Upper lobe of left lung (tissue), 6 donors: ENCODE measurements at regions not wholly inside any gene's neighbourhood (a gene's known extent, or its start where the extent isn't known, plus 50 kb on each side); places are given as distances from the start of the nearest gene placed in this dataset.

Experiments
- ATAC-seq, 2 donors: fragments of 200-7000 bp; cut with Tn5 transposase; one replicate each; pipeline ENCODE4 v1.9.1; 2022; ENCODE audit warnings: mild to moderate bottlenecking in 2 of 2, moderate library complexity in 2 of 2; ENCODE audit not compliant: low FRiP score in 2 of 2
- DNase-seq, 2 donors: peaks; one replicate each; pipeline ENCODE4 v3.0.0-alpha.2; 2019 to 2020
- H3K27ac ChIP-seq, 4 donors: fragments of 200-600 bp; sonication (generic); one replicate each; pipeline ENCODE4 v1.5.1; 2016 to 2019
- H3K27me3 ChIP-seq, 4 donors: fragments of 200-600 bp; sonication (generic); one replicate each; pipeline ENCODE4 v1.5.1; 2017 to 2019
- H3K36me3 ChIP-seq, 4 donors: fragments of 200-600 bp; sonication (generic); one replicate each; pipeline ENCODE4 v1.5.1; 2016 to 2019
- H3K4me1 ChIP-seq, 4 donors: fragments of 200-600 bp; sonication (generic); one replicate each; pipeline ENCODE4 v1.5.1; 2018 to 2019
- H3K4me3 ChIP-seq, 4 donors: fragments of 200-600 bp; sonication (generic); one replicate each; pipeline ENCODE4 v1.5.1; 2017 to 2019; ENCODE audit warnings: mild to moderate bottlenecking in 2 of 4, moderate library complexity in 1 of 4
- H3K9me3 ChIP-seq, 4 donors: fragments of 200-600 bp; sonication (generic); one replicate each; pipeline ENCODE4 v1.5.1; 2018 to 2019
- CTCF ChIP-seq, 6 experiments: fragments of 450-650 bp in 4 of 6; fragments of 200-600 bp in 2 of 6; sonication (generic) in 2 of 6; IDR thresholded peaks; one replicate each; pipeline ENCODE4 v1.5.1; 2016 to 2019; ENCODE audit warnings: antibody characterized with exemption in 6 of 6
- EP300 ChIP-seq, 4 donors: sonication (generic); formaldehyde crosslinking; IDR thresholded peaks; one replicate each; pipeline ENCODE4 v1.5.1; 2017; ENCODE audit warnings: antibody characterized with exemption in 4 of 4, control low read depth in 2 of 4
- POLR2A ChIP-seq, 4 donors: fragments of 450-650 bp; IDR thresholded peaks; one replicate each; pipeline ENCODE4 v1.5.1; 2016 to 2017; ENCODE audit warnings: antibody characterized with exemption in 4 of 4, mild to moderate bottlenecking in 2 of 4
- POLR2AphosphoS5 ChIP-seq, 2 donors: sonication (generic); formaldehyde crosslinking; IDR thresholded peaks; one replicate each; pipeline ENCODE4 v1.5.1; 2017; ENCODE audit warnings: antibody characterized with exemption in 2 of 2
- WGBS, 2 donors: methylation state at CpG; one replicate each; pipeline ENCODE4 v1.1.5; 2017 to 2018; 5-methylcytosine and 5-hydroxymethylcytosine counted together
- donor health status: DM: no; HTN: no; CAD: no; lungs with moderate emphysema.
- donor health status: DM: no; HTN: yes; CAD: no; lungs with severe emphysema.

GRCh38 chr2:40914666-40915065, 462.8 kb upstream of the SLC8A1 start:
- no peak for DNase-seq
- no peaks in the 10 kb centered on the region for H3K36me3 ChIP-seq
- H3K4me1 ChIP-seq = no peaks in the 10 kb centered on the region
- no peaks in the 10 kb centered on the region for H3K27me3 ChIP-seq
- ATAC-seq = no peak
- no peak overlapping the region for H3K27ac ChIP-seq
- H3K9me3 ChIP-seq = no peaks in the 10 kb centered on the region
- TF ChIP-seq POLR2A (IDR thresholded peaks at IDR 0.05) (no peak), POLR2AphosphoS5 (IDR thresholded peaks at IDR 0.05) (no peak), CTCF (IDR thresholded peaks at IDR 0.05) (no peak), EP300 (IDR thresholded peaks at IDR 0.05) (no peak)
- no peak overlapping the region for H3K4me3 ChIP-seq

- Histone ChIP-seq H3K4me1 (no peaks in the 10 kb centered on the region), H3K9me3 (no peaks in the 10 kb centered on the region), H3K27ac (no peak overlapping the region), H3K36me3 (no peaks in the 10 kb centered on the region), H3K27me3 (no peaks in the 10 kb centered on the region), H3K4me3 (no peak overlapping the region)
- TF ChIP-seq POLR2AphosphoS5 (IDR thresholded peaks at IDR 0.05) (no peak), EP300 (IDR thresholded peaks at IDR 0.05) (no peak), POLR2A (IDR thresholded peaks at IDR 0.05) (no peak)
- DNase-seq (no peak), ATAC-seq (no peak)
Measured at GRCh38 chr2:40915651-40916050, 463.8 kb upstream of the SLC8A1 start.

GRCh38 chr2:40935349-40935748, 483.5 kb upstream of the SLC8A1 start:
- Histone ChIP-seq H3K4me1 (no peaks in the 10 kb centered on the region), H3K36me3 (no peaks in the 10 kb centered on the region), H3K4me3 (no peak overlapping the region), H3K27me3 (no peaks in the 10 kb centered on the region), H3K9me3 (no peaks in the 10 kb centered on the region), H3K27ac (no peak overlapping the region)
- TF ChIP-seq EP300 (IDR thresholded peaks at IDR 0.05) (no peak), POLR2AphosphoS5 (IDR thresholded peaks at IDR 0.05) (no peak), POLR2A (IDR thresholded peaks at IDR 0.05) (no peak), CTCF (IDR thresholded peaks at IDR 0.05) (no peak)
- DNase-seq (no peak), ATAC-seq (no peak)
- WGBS, 2 donors = 52 to 60% methylated on average over 2 of the region's 2 CpGs

GRCh38 chr2:40937284-40937683, 485.4 kb upstream of the SLC8A1 start:
- ATAC-seq (no peak), DNase-seq (no peak)
- Histone ChIP-seq H3K4me1 (no peaks in the 10 kb centered on the region), H3K27ac (no peak overlapping the region), H3K36me3 (no peaks in the 10 kb centered on the region), H3K9me3 (no peaks in the 10 kb centered on the region), H3K4me3 (no peak overlapping the region), H3K27me3 (no peaks in the 10 kb centered on the region)
- 51 to 67% methylated on average over 3 of the region's 3 CpGs for WGBS, 2 donors
- no peak for TF ChIP-seq POLR2A (IDR thresholded peaks at IDR 0.05)
- TF ChIP-seq CTCF (IDR thresholded peaks at IDR 0.05) = no peak
- TF ChIP-seq EP300 (IDR thresholded peaks at IDR 0.05) = no peak
- TF ChIP-seq POLR2AphosphoS5 (IDR thresholded peaks at IDR 0.05) = no peak

GRCh38 chr2:40953341-40953740, 501.5 kb upstream of the SLC8A1 start:
- ATAC-seq (no peak), DNase-seq (no peak)
- Histone ChIP-seq H3K4me1 (no peaks in the 10 kb centered on the region), H3K9me3 (no peaks in the 10 kb centered on the region), H3K27ac (no peak overlapping the region), H3K27me3 (no peaks in the 10 kb centered on the region), H3K36me3 (no peaks in the 10 kb centered on the region), H3K4me3 (no peak overlapping the region)
- WGBS, 2 donors = 80 to 95% methylated on average over 3 of the region's 3 CpGs
- TF ChIP-seq POLR2A (IDR thresholded peaks at IDR 0.05) = no peak
- TF ChIP-seq POLR2AphosphoS5 (IDR thresholded peaks at IDR 0.05) = no peak
- TF ChIP-seq EP300 (IDR thresholded peaks at IDR 0.05) = no peak
- TF ChIP-seq CTCF (IDR thresholded peaks at IDR 0.05) = no peak
